Hepatocyte (in vitro differentiated cells): ENCODE measurements at regions not wholly inside any gene's neighbourhood (a gene's known extent, or its start where the extent isn't known, plus 50 kb on each side); places are given as distances from the start of the nearest gene placed in this dataset.

ENCODE experiments used
- DNase-seq: peaks from one replicate; pipeline ENCODE4 v3.0.0-alpha.2; 2016; ENCODE audit warnings: low spot score
- H2AFZ ChIP-seq: fragments of 200-600 bp; sonication (generic); 2 replicates; pipeline ENCODE4 v1.6.0; 2016; ENCODE audit warnings: antibody characterized with exemption, mild to moderate bottlenecking
- H3K27ac ChIP-seq: fragments of 200-600 bp; sonication (generic); 2 replicates; pipeline ENCODE4 v1.5.1; 2016; ENCODE audit warnings: mild to moderate bottlenecking
- H3K27me3 ChIP-seq: fragments of 200-600 bp; sonication (generic); 2 replicates; pipeline ENCODE4 v1.6.1; 2016
- H3K36me3 ChIP-seq: fragments of 200-600 bp; sonication (generic); replicated peaks from 2 replicates; pipeline ENCODE4 v1.5.1; 2016; ENCODE audit warnings: low read depth; ENCODE audit not compliant: insufficient read depth
- H3K4me1 ChIP-seq: fragments of 200-600 bp; sonication (generic); 2 replicates; pipeline ENCODE4 v1.5.1; 2016; ENCODE audit warnings: mild to moderate bottlenecking, moderate library complexity; ENCODE audit not compliant: insufficient read depth
- H3K4me2 ChIP-seq: fragments of 200-600 bp; sonication (generic); 2 replicates; pipeline ENCODE4 v1.6.0; 2016
- H3K4me3 ChIP-seq: fragments of 200-600 bp; sonication (generic); 2 replicates; pipeline ENCODE4 v1.5.1; 2016; ENCODE audit warnings: mild to moderate bottlenecking
- H3K79me2 ChIP-seq: fragments of 200-600 bp; sonication (generic); 2 replicates; pipeline ENCODE4 v1.6.0; 2017; ENCODE audit warnings: mild to moderate bottlenecking
- H3K9me2 ChIP-seq: fragments of 200-600 bp; sonication (generic); replicated peaks from 2 replicates; pipeline ENCODE4 v1.6.0; 2017; ENCODE audit warnings: mild to moderate bottlenecking; ENCODE audit not compliant: insufficient read depth
- H3K9me3 ChIP-seq: fragments of 200-600 bp; sonication (generic); 2 replicates; pipeline ENCODE4 v1.5.1; 2016; ENCODE audit warnings: low read depth, mild to moderate bottlenecking
- H4K20me1 ChIP-seq: fragments of 200-600 bp; sonication (generic); 2 replicates; pipeline ENCODE4 v1.6.0; 2016; ENCODE audit warnings: mild to moderate bottlenecking; ENCODE audit not compliant: insufficient read depth, poor library complexity, severe bottlenecking
- CTCF ChIP-seq: fragments of 200-600 bp; sonication (generic); IDR thresholded peaks from 2 replicates; pipeline ENCODE4 v1.5.1; 2016; ENCODE audit warnings: antibody characterized with exemption, mild to moderate bottlenecking; ENCODE audit not compliant: poor library complexity
- EZH2 ChIP-seq: fragments of 200-600 bp; sonication (generic); IDR thresholded peaks from 2 replicates; pipeline ENCODE4 v1.6.1; 2016; ENCODE audit warnings: antibody characterized with exemption, mild to moderate bottlenecking, borderline replicate concordance
- EZH2phosphoT487 ChIP-seq: fragments of 200-600 bp; sonication (generic); IDR thresholded peaks from one replicate; pipeline ENCODE4 v1.6.1; 2018; ENCODE audit warnings: antibody characterized with exemption, mild to moderate bottlenecking, low read depth, moderate library complexity; ENCODE audit not compliant: unreplicated experiment, severe bottlenecking
- WGBS: methylation state at CpG from one replicate; pipeline ENCODE4 v1.1.6; 2016; ENCODE audit warnings: low lambda C conversion rate; ENCODE audit errors: missing lambda C conversion rate; 5-methylcytosine and 5-hydroxymethylcytosine counted together

- Histone ChIP-seq H3K9me3 (no peaks in the 10 kb centered on the region), H3K4me2 (no peak overlapping the region), H3K36me3 (no peaks in the 10 kb centered on the region), H2AFZ (no peak overlapping the region), H3K79me2 (no peaks in the 10 kb centered on the region), H3K4me3 (no peak overlapping the region), H3K9me2 (no peaks in the 10 kb centered on the region), H4K20me1 (no peaks in the 10 kb centered on the region), H3K4me1 (no peaks in the 10 kb centered on the region), H3K27me3 (no peaks in the 10 kb centered on the region), H3K27ac (no peak overlapping the region)
- TF ChIP-seq EZH2 (no peak), CTCF (no peak), EZH2phosphoT487 (no peak)
- 32% methylated on average over 1 of the region's 1 CpG for WGBS
- no peak for DNase-seq
Measured at GRCh38 chr2:19158211-19158610, 200.2 kb downstream of the OSR1 start.

- no peak overlapping the region for H3K27ac ChIP-seq
- H3K79me2 ChIP-seq = no peaks in the 10 kb centered on the region
- H3K27me3 ChIP-seq = no peaks in the 10 kb centered on the region
- H3K4me3 ChIP-seq = no peak overlapping the region
- no peaks in the 10 kb centered on the region for H3K9me2 ChIP-seq
- TF ChIP-seq EZH2phosphoT487 (no peak), CTCF (no peak), EZH2 (no peak)
- H4K20me1 ChIP-seq = no peaks in the 10 kb centered on the region
- no peak overlapping the region for H2AFZ ChIP-seq
- WGBS = 96% methylated on average over 1 of the region's 1 CpG
- H3K4me2 ChIP-seq = no peak overlapping the region
- H3K4me1 ChIP-seq = no peaks in the 10 kb centered on the region
- H3K36me3 ChIP-seq = no peaks in the 10 kb centered on the region
- DNase-seq = no peak
- H3K9me3 ChIP-seq = no peaks in the 10 kb centered on the region
Measured at GRCh38 chr2:19156646-19157045, 201.8 kb downstream of the OSR1 start.

GRCh38 chr2:19150726-19151125 lies 207.7 kb downstream of the OSR1 start:
- no peak overlapping the region for H2AFZ ChIP-seq
- no peaks in the 10 kb centered on the region for H3K36me3 ChIP-seq
- no peaks in the 10 kb centered on the region for H3K27me3 ChIP-seq
- H3K4me2 ChIP-seq = no peak overlapping the region
- no peaks in the 10 kb centered on the region for H4K20me1 ChIP-seq
- H3K4me3 ChIP-seq = no peak overlapping the region
- DNase-seq = no peak
- no peaks in the 10 kb centered on the region for H3K9me2 ChIP-seq
- H3K9me3 ChIP-seq = no peaks in the 10 kb centered on the region
- 96% methylated on average over 2 of the region's 2 CpGs for WGBS
- no peaks in the 10 kb centered on the region for H3K79me2 ChIP-seq
- TF ChIP-seq EZH2 = no peak
- no peak for TF ChIP-seq EZH2phosphoT487
- TF ChIP-seq CTCF = no peak
- H3K27ac ChIP-seq = no peak overlapping the region
- H3K4me1 ChIP-seq = no peaks in the 10 kb centered on the region

- no peak overlapping the region for H3K4me3 ChIP-seq
- no peak overlapping the region for H3K4me2 ChIP-seq
- H3K79me2 ChIP-seq = no peaks in the 10 kb centered on the region
- H3K9me3 ChIP-seq = no peaks in the 10 kb centered on the region
- no peak overlapping the region for H3K27ac ChIP-seq
- no peaks in the 10 kb centered on the region for H3K36me3 ChIP-seq
- H3K4me1 ChIP-seq = no peaks in the 10 kb centered on the region
- no peaks in the 10 kb centered on the region for H3K27me3 ChIP-seq
- WGBS = 31% methylated on average over 1 of the region's 1 CpG
- TF ChIP-seq EZH2 (no peak), EZH2phosphoT487 (no peak), CTCF (no peak)
- no peak for DNase-seq
- no peaks in the 10 kb centered on the region for H3K9me2 ChIP-seq
- no peak overlapping the region for H2AFZ ChIP-seq
- H4K20me1 ChIP-seq = no peaks in the 10 kb centered on the region
Measured at GRCh38 chr2:19146867-19147266, 211.6 kb downstream of the OSR1 start.
